PC-9 (cell line): ENCODE measurements at regions not wholly inside any gene's neighbourhood (a gene's known extent, or its start where the extent isn't known, plus 50 kb on each side); places are given as distances from the start of the nearest gene placed in this dataset.

Experiments used
- BruUV-seq: library from RNA; stranded (reverse); fragments of 400-500 nt; replicated peaks from 2 replicates; lab custom pipeline; 2021; lab: Mats Ljungman, UMichigan
- CTCF ChIA-PET: fragments of 300-600 bp; sonication (Branson Sonifier 250); formaldehyde crosslinking; loops from one replicate; lab custom pipeline; 2022; ENCODE audit warnings: antibody characterized with exemption; lab: Charles Lee
- POLR2A ChIA-PET: fragments of 300-600 bp; sonication (Branson Sonifier 250); formaldehyde crosslinking; loops from one replicate; lab custom pipeline; 2022; ENCODE audit warnings: antibody characterized with exemption; ENCODE audit not compliant: unreplicated experiment; lab: Charles Lee
- DNase-seq, 2 experiments: peaks; one replicate each; pipeline versions ENCODE4 v3.0.0 to v3.0.0-alpha.2; 2015 to 2022; ENCODE audit warnings: mixed read lengths in 1 of 2
- H2AFZ ChIP-seq: fragments of 200-600 bp; sonication (generic); 2 replicates; pipeline ENCODE4 v1.8.1; 2017; ENCODE audit warnings: antibody characterized with exemption
- H3F3A ChIP-seq: fragments of 200-600 bp; sonication (generic); 2 replicates; pipeline ENCODE4 v1.8.1; 2017; ENCODE audit warnings: antibody characterized with exemption, mild to moderate bottlenecking, low read depth; ENCODE audit not compliant: insufficient read depth
- H3K27ac ChIP-seq: fragments of 200-600 bp; sonication (generic); 2 replicates; pipeline ENCODE4 v1.6.1; 2016; ENCODE audit warnings: mixed run types
- H3K27me3 ChIP-seq: fragments of 200-600 bp; sonication (generic); 2 replicates; pipeline ENCODE4 v1.6.1; 2016; ENCODE audit warnings: low read depth, mixed run types; ENCODE audit not compliant: insufficient read depth
- H3K36me3 ChIP-seq: fragments of 200-600 bp; sonication (generic); 2 replicates; pipeline ENCODE4 v1.6.1; 2016; ENCODE audit warnings: low read depth, mixed run types
- H3K4me1 ChIP-seq: fragments of 200-600 bp; sonication (generic); replicated peaks from 2 replicates; pipeline ENCODE4 v1.6.1; 2016; ENCODE audit warnings: mixed run types; ENCODE audit not compliant: insufficient read depth
- H3K4me2 ChIP-seq: fragments of 200-600 bp; sonication (generic); 2 replicates; pipeline ENCODE4 v1.6.1; 2017; ENCODE audit warnings: mixed run types
- H3K4me3 ChIP-seq: fragments of 200-600 bp; sonication (generic); 2 replicates; pipeline ENCODE4 v1.6.1; 2016; ENCODE audit warnings: mixed run types
- H3K79me2 ChIP-seq: fragments of 200-600 bp; sonication (generic); 2 replicates; pipeline ENCODE4 v1.6.1; 2017; ENCODE audit warnings: low read depth, mixed run types
- H3K9me2 ChIP-seq: fragments of 200-600 bp; sonication (generic); 2 replicates; pipeline ENCODE4 v1.8.1; 2017; ENCODE audit warnings: mild to moderate bottlenecking; ENCODE audit not compliant: insufficient read depth
- H3K9me3 ChIP-seq: fragments of 200-600 bp; sonication (generic); 2 replicates; pipeline ENCODE4 v1.8.1; 2016; ENCODE audit warnings: low read depth; ENCODE audit not compliant: insufficient read depth
- H4K20me1 ChIP-seq: fragments of 200-600 bp; sonication (generic); 2 replicates; pipeline ENCODE4 v1.8.1; 2017; ENCODE audit not compliant: insufficient read depth
- EZH2 ChIP-seq: fragments of 200-600 bp; sonication (generic); IDR thresholded peaks from 2 replicates; pipeline ENCODE4 v1.8.0; 2017; ENCODE audit warnings: antibody characterized with exemption, low read depth
- intact Hi-C: fragments of 100-400 bp; cut with micrococcal nuclease; formaldehyde crosslinking; loops from one replicate; pipeline ENCODE4 v1.10.0; 2022; ENCODE audit not compliant: unreplicated experiment
- TF ChIP-seq, protein P1 (sequence below): fragments of 200-600 bp; sonication (generic); conservative IDR thresholded peaks from 2 replicates; pipeline ENCODE4 v1.6.1; 2017; ENCODE audit warnings: mixed run types, antibody characterized with exemption, mild to moderate bottlenecking, moderate library complexity

DNA sequence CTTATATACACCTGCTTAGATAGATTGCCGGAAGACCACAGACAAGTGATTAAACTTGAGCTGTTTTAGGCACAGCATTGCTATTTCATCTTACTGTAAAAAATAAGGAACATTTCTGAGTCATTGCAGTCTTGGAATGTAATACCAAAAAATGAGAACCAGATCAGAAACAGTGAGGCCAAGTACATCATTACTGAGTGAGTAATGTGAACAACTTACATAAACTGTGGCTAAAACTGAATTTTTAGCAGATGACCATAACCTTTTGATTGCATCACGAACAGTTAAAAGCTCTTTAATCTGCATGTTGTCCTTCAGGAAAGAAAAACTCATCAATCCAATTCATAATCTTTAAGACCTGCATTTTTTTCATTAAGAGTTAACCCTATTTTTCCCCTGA, 157.1 kb upstream of the FGF10 start:
- H3K27me3 ChIP-seq = no peaks in the 10 kb centered on the region
- H3K4me2 ChIP-seq = no peak overlapping the region
- H3K79me2 ChIP-seq = no peaks in the 10 kb centered on the region
- BruUV-seq = no TSS peak
- H2AFZ ChIP-seq = no peak overlapping the region
- H3F3A ChIP-seq = no peaks in the 10 kb centered on the region
- no peaks in the 10 kb centered on the region for H3K36me3 ChIP-seq
- H3K9me3 ChIP-seq = no peaks in the 10 kb centered on the region
- TF ChIP-seq, protein P1, sequence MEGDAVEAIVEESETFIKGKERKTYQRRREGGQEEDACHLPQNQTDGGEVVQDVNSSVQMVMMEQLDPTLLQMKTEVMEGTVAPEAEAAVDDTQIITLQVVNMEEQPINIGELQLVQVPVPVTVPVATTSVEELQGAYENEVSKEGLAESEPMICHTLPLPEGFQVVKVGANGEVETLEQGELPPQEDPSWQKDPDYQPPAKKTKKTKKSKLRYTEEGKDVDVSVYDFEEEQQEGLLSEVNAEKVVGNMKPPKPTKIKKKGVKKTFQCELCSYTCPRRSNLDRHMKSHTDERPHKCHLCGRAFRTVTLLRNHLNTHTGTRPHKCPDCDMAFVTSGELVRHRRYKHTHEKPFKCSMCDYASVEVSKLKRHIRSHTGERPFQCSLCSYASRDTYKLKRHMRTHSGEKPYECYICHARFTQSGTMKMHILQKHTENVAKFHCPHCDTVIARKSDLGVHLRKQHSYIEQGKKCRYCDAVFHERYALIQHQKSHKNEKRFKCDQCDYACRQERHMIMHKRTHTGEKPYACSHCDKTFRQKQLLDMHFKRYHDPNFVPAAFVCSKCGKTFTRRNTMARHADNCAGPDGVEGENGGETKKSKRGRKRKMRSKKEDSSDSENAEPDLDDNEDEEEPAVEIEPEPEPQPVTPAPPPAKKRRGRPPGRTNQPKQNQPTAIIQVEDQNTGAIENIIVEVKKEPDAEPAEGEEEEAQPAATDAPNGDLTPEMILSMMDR = no peak
- no peak for TF ChIP-seq EZH2
- H3K4me1 ChIP-seq = no peaks in the 10 kb centered on the region
- no peaks in the 10 kb centered on the region for H4K20me1 ChIP-seq
- intact Hi-C loops = no loop called here
- no peak overlapping the region for H3K4me3 ChIP-seq
- no peak for DNase-seq
- ChIA-PET POLR2A (no interaction called here), CTCF (no interaction called here)
- no peak overlapping the region for H3K27ac ChIP-seq
- H3K9me2 ChIP-seq = no peaks in the 10 kb centered on the region

DNA sequence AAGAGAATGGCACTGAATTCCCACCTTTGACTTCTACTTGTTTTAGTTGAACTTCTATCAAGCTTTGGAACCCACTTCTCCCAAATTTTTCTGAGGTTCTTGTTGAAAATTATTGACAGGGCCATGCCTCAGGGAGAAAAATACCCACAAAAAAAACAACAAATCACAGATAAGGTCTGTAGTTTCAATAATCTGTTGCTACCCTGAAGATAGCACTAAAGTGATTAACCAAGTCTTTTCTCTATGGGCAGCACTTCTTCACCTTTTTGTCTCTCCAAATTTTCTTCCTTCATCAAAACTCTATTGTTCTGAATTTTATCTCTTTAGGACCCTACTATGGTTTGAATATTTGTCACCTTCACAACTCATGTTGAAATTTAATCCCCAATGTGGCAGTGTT, 154.3 kb upstream of the FGF10 start:
- no TSS peak for BruUV-seq
- H3F3A ChIP-seq = no peaks in the 10 kb centered on the region
- TF ChIP-seq EZH2 = no peak
- TF ChIP-seq, protein P1 = no peak
- H3K9me2 ChIP-seq = no peaks in the 10 kb centered on the region
- ChIA-PET CTCF (no interaction called here), POLR2A (no interaction called here)
- H3K4me3 ChIP-seq = no peak overlapping the region
- no peaks in the 10 kb centered on the region for H3K79me2 ChIP-seq
- no peak overlapping the region for H3K4me2 ChIP-seq
- H3K4me1 ChIP-seq = no peaks in the 10 kb centered on the region
- H2AFZ ChIP-seq = no peak overlapping the region
- H3K27me3 ChIP-seq = no peaks in the 10 kb centered on the region
- no peak for DNase-seq
- no peaks in the 10 kb centered on the region for H3K9me3 ChIP-seq
- intact Hi-C loops = no loop called here
- H3K27ac ChIP-seq = no peak overlapping the region
- H3K36me3 ChIP-seq = no peaks in the 10 kb centered on the region
- H4K20me1 ChIP-seq = no peaks in the 10 kb centered on the region

DNA sequence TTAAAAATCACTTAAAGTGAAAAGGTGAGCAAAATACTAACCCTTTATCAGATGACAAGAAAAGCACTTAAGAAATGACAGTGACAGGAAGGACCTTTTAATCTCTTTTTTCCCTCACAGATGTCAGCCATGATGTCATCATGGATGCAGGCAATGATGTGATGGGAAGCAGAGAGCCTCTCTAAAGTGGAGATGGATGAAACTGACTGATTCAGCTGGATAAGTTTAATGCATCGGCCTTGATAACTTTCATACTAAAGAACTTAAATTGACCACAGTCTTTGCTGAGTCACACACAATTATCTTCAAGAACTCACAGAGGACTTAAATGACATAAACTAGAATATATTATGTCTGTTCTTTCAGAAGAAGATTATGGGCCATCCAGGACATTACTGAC, 153.2 kb upstream of the FGF10 start:
- H3K9me3 ChIP-seq = no peaks in the 10 kb centered on the region
- H4K20me1 ChIP-seq = no peaks in the 10 kb centered on the region
- no peak overlapping the region for H2AFZ ChIP-seq
- H3K4me2 ChIP-seq = no peak overlapping the region
- no peaks in the 10 kb centered on the region for H3K79me2 ChIP-seq
- CTCF ChIA-PET = no interaction called here
- no peak for DNase-seq
- intact Hi-C loops = no loop called here
- no TSS peak for BruUV-seq
- POLR2A ChIA-PET = no interaction called here
- H3K27me3 ChIP-seq = no peaks in the 10 kb centered on the region
- no peak overlapping the region for H3K4me3 ChIP-seq
- H3K9me2 ChIP-seq = no peaks in the 10 kb centered on the region
- H3K27ac ChIP-seq = no peak overlapping the region
- H3F3A ChIP-seq = no peaks in the 10 kb centered on the region
- no peak for TF ChIP-seq EZH2
- TF ChIP-seq, protein P1 = no peak
- H3K36me3 ChIP-seq = no peaks in the 10 kb centered on the region
- H3K4me1 ChIP-seq = no peaks in the 10 kb centered on the region
